RWPE2 (cell line): ENCODE measurements at regions not wholly inside any gene's neighbourhood (a gene's known extent, or its start where the extent isn't known, plus 50 kb on each side); places are given as distances from the start of the nearest gene placed in this dataset.

ENCODE experiments used
- ATAC-seq: fragments of 200-7000 bp; cut with Tn5 transposase; 3 replicates; pipeline ENCODE4 v1.9.1; 2021; ENCODE audit warnings: low read depth
- DNase-seq: peaks from one replicate; pipeline ENCODE4 v3.0.0-alpha.2; 2020; ENCODE audit warnings: low spot score
- H3K27ac ChIP-seq: fragments of 450-650 bp; 2 replicates; pipeline ENCODE4 v1.5.1; 2017; ENCODE audit warnings: mild to moderate bottlenecking; ENCODE audit not compliant: poor library complexity, severe bottlenecking
- H3K27me3 ChIP-seq: fragments of 250-450 bp; sonication (Bioruptor Pico); 2 replicates; pipeline ENCODE4 v1.5.1; 2021; ENCODE audit warnings: mild to moderate bottlenecking, moderate library complexity; ENCODE audit not compliant: insufficient read depth, poor library complexity, severe bottlenecking
- H3K36me3 ChIP-seq: fragments of 250-450 bp; sonication (Bioruptor Pico); 2 replicates; pipeline ENCODE4 v1.5.1; 2020; ENCODE audit warnings: low read depth, mild to moderate bottlenecking, moderate library complexity
- H3K4me1 ChIP-seq: fragments of 250-450 bp; sonication (Bioruptor Pico); 2 replicates; pipeline ENCODE4 v1.5.1; 2021; ENCODE audit warnings: mild to moderate bottlenecking, moderate library complexity; ENCODE audit not compliant: insufficient read depth, poor library complexity, severe bottlenecking
- H3K4me3 ChIP-seq: fragments of 250-450 bp; sonication (Bioruptor Pico); 2 replicates; pipeline ENCODE4 v1.5.1; 2021; ENCODE audit warnings: mild to moderate bottlenecking, moderate library complexity; ENCODE audit not compliant: severe bottlenecking
- H3K9me3 ChIP-seq: fragments of 250-450 bp; sonication (Bioruptor Pico); 2 replicates; pipeline ENCODE4 v1.5.1; 2021; ENCODE audit warnings: mild to moderate bottlenecking, moderate library complexity; ENCODE audit not compliant: severe bottlenecking
- TF ChIP-seq, protein P1 (sequence below): fragments of 450-650 bp; IDR thresholded peaks from one replicate; pipeline ENCODE4 v1.5.1; 2017; ENCODE audit warnings: mild to moderate bottlenecking, moderate library complexity; ENCODE audit not compliant: poor library complexity, severe bottlenecking

DNA sequence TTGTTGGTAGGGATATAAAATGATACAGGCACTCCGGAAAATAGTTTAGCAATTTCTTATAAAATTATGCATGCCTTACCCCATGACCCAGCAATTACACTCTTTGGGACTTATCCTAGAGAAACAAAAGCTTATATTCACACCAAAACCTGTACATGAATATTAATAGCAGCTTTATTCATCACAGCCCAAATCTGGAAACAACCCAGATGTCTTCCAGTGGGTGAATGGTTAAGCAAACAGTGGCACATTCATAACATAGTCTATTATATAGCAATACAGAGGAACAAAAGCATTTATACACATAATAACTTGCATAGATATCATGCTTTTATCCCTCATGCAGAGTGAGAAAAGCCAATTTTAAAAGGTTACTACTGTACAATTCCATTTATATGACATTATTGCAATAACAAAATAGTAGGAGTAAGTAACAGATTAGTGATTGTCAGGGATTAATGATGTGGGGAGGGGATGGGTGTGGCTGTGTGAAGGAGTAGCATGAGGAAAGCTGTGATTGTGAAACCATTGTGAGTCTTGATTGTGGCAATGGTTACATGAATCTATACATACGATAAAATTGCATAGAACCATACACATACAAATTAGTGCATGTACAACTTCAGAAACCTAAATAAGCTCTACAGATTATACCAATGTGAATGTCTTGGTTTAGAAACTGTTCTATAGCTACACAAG lies 363.1 kb upstream of the OR4E1 start:
- ATAC-seq = no peak
- H3K27me3 ChIP-seq = peaks cover 47% of the 10 kb centered on the region
- H3K9me3 ChIP-seq = no peaks in the 10 kb centered on the region
- H3K4me1 ChIP-seq = no peaks in the 10 kb centered on the region
- TF ChIP-seq, protein P1, sequence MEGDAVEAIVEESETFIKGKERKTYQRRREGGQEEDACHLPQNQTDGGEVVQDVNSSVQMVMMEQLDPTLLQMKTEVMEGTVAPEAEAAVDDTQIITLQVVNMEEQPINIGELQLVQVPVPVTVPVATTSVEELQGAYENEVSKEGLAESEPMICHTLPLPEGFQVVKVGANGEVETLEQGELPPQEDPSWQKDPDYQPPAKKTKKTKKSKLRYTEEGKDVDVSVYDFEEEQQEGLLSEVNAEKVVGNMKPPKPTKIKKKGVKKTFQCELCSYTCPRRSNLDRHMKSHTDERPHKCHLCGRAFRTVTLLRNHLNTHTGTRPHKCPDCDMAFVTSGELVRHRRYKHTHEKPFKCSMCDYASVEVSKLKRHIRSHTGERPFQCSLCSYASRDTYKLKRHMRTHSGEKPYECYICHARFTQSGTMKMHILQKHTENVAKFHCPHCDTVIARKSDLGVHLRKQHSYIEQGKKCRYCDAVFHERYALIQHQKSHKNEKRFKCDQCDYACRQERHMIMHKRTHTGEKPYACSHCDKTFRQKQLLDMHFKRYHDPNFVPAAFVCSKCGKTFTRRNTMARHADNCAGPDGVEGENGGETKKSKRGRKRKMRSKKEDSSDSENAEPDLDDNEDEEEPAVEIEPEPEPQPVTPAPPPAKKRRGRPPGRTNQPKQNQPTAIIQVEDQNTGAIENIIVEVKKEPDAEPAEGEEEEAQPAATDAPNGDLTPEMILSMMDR = no peak
- no peaks in the 10 kb centered on the region for H3K36me3 ChIP-seq
- no peak overlapping the region for H3K27ac ChIP-seq
- no peak overlapping the region for H3K4me3 ChIP-seq
- no peak for DNase-seq

DNA sequence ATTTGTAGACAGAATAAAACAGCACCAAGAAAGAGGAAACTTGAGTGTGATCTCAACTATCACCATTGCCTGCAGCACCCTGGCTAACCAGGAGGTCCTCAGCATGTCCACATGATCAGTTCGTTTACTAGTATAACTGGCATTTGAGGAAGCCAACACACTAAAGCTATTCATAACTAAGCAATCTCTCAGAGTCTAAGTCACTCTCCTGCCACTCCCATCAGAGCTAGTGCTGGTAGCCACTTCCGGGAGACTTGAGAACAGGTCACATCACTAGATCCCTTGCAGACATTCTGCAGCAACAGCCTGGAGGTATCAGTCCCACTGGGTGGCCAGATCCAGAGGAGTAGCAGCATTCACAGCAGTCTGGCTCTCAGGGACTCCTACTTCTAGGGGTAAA lies 352.9 kb upstream of the OR4E1 start:
- TF ChIP-seq, protein P1 = no peak
- H3K27me3 ChIP-seq = peaks cover 60% of the 10 kb centered on the region
- ATAC-seq (peak; percentile 44; the same call in 1 of the 3 replicates), DNase-seq (no peak)
- H3K27ac ChIP-seq = no peak overlapping the region
- no peaks in the 10 kb centered on the region for H3K36me3 ChIP-seq
- H3K4me3 ChIP-seq = no peak overlapping the region
- H3K9me3 ChIP-seq = no peaks in the 10 kb centered on the region
- H3K4me1 ChIP-seq = no peaks in the 10 kb centered on the region

DNA sequence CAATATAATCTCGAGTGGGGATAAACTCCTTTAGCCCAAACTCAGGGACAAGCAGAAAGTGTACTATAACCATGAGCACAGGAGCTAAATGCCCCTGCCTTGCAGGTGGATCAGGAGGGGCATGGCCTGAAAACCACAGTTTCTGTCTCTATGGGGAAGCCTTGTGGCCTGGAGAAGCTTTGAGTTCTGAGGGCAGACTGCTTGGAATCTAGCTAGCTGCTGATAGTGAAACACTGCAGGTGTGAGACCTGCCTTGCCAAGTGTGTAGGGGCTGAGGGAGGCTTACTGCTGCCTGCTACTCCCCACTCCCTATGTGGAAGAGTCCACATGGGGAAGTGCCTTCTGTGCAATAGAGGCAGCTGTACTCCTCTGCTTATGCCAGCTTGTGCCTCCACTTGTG lies 352.3 kb upstream of the OR4E1 start:
- H3K4me3 ChIP-seq = no peak overlapping the region
- H3K9me3 ChIP-seq = no peaks in the 10 kb centered on the region
- H3K27me3 ChIP-seq = peaks cover 63% of the 10 kb centered on the region
- H3K27ac ChIP-seq = no peak overlapping the region
- ATAC-seq (no peak), DNase-seq (no peak)
- TF ChIP-seq, protein P1 = no peak
- no peaks in the 10 kb centered on the region for H3K36me3 ChIP-seq
- no peaks in the 10 kb centered on the region for H3K4me1 ChIP-seq

DNA sequence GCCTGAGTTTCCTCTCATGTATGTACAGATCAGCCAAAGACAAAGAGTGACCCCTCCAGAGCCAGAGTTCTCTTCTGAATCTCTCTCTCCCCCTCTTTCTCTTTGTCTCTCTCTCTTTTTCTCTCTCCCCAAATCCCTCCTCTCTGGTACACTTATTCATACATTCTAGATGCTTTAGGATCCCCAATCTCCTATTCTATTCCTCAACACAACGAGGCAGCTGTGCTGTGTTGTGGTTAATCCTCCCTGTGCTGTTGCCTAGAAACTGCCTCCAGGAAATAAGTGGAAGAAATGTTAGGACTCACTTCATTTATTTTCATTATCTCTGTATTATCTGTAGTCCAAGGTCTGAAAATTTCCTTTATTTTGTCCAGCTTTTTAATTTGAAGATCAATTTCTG lies 350.5 kb upstream of the OR4E1 start:
- H3K4me3 ChIP-seq = no peak overlapping the region
- peaks cover 78% of the 10 kb centered on the region for H3K27me3 ChIP-seq
- ATAC-seq = no peak
- H3K36me3 ChIP-seq = no peaks in the 10 kb centered on the region
- H3K4me1 ChIP-seq = no peaks in the 10 kb centered on the region
- DNase-seq = no peak
- TF ChIP-seq, protein P1 = no peak
- no peak overlapping the region for H3K27ac ChIP-seq
- H3K9me3 ChIP-seq = no peaks in the 10 kb centered on the region

DNA sequence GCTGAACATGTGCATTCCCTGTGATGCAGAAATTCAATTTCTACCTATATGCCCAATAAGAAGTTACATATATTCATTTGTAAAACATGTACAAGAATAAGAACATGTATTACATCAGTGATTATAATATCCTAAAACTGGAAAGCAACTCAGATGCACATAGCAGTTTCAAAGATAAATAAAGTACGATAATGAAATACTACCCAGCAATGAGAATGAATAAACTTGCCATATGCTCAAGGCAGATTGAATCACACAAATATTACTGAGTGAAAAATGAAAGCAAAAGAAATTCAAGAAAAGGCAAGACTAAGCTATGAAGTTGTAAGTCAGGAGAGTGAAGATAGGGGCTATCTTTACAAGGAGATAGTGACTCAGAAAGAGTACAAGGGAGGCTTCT lies 345.3 kb upstream of the OR4E1 start:
- no peak overlapping the region for H3K27ac ChIP-seq
- H3K9me3 ChIP-seq = no peaks in the 10 kb centered on the region
- H3K4me3 ChIP-seq = no peak overlapping the region
- ATAC-seq (no peak), DNase-seq (no peak)
- no peaks in the 10 kb centered on the region for H3K36me3 ChIP-seq
- TF ChIP-seq, protein P1 = no peak
- peaks cover 59% of the 10 kb centered on the region for H3K27me3 ChIP-seq
- no peaks in the 10 kb centered on the region for H3K4me1 ChIP-seq
